HL-60 (cell line): ENCODE measurements at regions not wholly inside any gene's neighbourhood (a gene's known extent, or its start where the extent isn't known, plus 50 kb on each side); places are given as distances from the start of the nearest gene placed in this dataset.

ENCODE experiments used
- CTCF ChIP-seq: IDR thresholded peaks from one replicate; pipeline ENCODE4 v1.5.1; 2011; ENCODE audit warnings: low read length, control low read depth, inconsistent platforms; ENCODE audit not compliant: insufficient read depth
- GABPA ChIP-seq: IDR thresholded peaks from 2 replicates; pipeline ENCODE4 v1.6.1; 2012; ENCODE audit warnings: low read depth
- SPI1 ChIP-seq: IDR thresholded peaks from 2 replicates; pipeline ENCODE4 v1.6.1; 2012; ENCODE audit warnings: low read depth, mild to moderate bottlenecking, borderline replicate concordance

GRCh38 chr3:1717524-1717923 lies 381.1 kb upstream of the CNTN4 start:
- TF ChIP-seq CTCF (no peak), SPI1 (no peak), GABPA (no peak)
